Left kidney (tissue), 1 donor: ENCODE measurements at regions not wholly inside any gene's neighbourhood (a gene's known extent, or its start where the extent isn't known, plus 50 kb on each side); places are given as distances from the start of the nearest gene placed in this dataset.
"Not testable (repeated sequence)": the region's sequence is repeated elsewhere in the genome, so short reads cannot be mapped to it uniquely, and the experiment has no call there.

Experiments
- DNase-seq: peaks from one replicate; pipeline ENCODE4 v3.0.0-alpha.2; 2013

DNA sequence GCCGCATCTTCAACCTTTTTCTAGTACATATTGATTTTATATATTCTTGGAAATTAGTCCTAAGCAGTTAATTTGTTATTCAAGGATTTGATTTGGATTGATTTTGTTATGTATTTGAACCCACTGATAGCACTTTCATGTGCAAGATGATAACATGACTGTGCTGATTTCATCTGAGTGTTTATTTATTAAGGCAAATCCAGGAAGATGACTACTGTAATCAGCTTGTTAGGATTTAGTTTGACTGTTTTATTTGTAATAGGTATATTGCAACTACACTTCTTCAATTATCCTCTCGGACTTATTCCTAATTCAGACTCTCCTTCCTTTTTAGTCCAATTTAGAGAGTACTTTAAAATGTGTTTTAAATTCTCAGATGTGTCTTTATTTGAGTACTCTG is 75.1 kb upstream of the PRKG1 start:
- no peak for DNase-seq

DNA sequence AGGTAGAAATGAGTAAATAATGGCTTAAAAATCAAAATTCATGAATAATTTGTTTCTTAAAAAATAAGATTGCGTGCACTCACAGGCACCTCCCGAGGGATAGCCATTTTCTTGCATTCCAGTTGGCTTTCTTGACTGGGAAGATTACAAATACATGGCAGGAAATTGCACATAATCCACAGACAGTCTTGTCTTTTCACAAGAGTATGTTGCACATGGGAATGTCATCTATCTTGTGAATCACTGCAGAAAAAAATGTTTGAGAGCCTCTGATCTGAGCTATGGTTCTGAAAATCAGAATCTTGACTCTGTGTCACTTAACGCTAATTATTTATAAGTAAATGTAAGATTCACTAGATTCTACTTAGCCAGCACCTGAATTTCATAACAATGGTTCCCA is 74.1 kb upstream of the PRKG1 start:
- DNase-seq = no peak

DNA sequence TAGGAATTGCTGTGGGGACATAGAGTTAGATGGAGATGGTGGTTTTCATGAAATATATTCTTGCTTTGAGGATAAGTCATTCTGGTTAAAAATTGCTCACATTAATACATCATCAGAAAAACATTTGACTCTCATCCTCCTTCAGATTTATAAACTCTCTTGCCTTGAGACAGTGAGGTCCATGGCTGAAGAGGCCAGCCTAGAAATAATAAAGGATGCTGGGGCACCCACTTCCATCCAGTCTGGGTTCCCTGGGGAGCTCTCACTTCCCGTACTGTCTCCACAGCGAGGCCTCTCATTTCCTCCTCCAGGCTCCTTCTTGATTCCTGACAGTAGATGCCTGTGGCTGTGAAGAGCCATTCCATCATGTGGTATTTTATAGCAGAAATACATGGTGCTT is 73.3 kb upstream of the PRKG1 start:
- DNase-seq = no peak

- DNase-seq = peak; percentile 44
Measured at GRCh38 chr10:51001587-51001986, 72.7 kb upstream of the PRKG1 start.

DNA sequence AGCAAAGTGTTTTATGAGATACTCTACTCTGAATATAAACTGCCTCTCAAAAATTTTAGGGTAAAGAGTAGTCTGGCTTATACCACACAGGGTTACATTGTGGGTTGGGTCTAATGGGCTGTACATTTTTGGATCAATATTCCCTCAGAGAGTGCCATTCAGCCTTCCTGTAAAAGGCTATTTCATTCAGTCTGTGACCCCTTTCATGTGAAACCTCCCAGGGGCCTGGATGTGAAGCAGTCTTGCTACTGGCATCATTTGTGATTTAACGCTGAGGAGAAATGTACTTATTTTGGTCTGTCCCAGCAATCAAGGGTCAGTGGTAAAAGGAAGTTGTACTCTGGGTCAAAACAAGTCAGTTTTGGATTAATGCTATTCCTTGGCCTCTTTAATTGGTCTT is 71.8 kb upstream of the PRKG1 start:
- DNase-seq = no peak

- no peak for DNase-seq
Measured at GRCh38 chr10:51004776-51005175, 69.5 kb upstream of the PRKG1 start.

DNA sequence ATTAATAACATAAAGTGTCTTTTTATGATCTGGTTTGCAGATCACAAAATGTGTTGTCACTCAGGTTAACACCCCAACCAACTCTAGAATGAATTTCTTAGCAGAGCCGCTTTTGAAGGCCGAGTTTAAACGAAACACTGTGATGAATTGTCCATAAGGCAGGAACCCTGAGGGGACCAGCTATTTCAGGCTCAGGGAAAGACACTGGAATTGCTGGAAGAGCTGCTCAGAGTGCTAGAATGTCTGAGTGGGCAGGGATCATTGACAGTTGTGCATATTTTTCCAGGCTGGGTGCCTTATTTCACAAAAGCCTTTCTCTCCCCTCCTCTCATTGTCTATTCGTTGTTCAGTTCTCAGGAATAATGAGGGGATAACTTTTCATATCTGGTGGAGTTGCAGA is 68.7 kb upstream of the PRKG1 start:
- no peak for DNase-seq

DNA sequence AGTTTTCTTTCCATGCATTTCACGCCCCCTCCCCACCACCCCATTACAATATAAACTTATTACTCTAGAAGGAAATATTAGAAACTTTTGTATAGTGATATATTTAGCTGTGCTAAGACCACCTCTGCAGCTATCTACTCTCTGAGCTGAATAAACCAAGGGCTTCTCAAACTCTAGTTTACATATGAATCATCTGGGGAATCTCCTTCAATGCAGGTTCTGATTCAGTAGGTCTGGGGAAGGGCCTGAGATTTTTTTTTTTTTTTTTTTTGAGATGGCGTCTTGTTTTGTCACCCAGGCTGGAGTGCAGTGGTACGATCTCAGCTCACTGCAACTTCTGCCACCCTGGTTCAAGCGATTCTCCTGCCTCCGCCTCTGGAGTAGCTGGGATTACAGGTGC is 67.6 kb upstream of the PRKG1 start:
- DNase-seq = no peak

DNA sequence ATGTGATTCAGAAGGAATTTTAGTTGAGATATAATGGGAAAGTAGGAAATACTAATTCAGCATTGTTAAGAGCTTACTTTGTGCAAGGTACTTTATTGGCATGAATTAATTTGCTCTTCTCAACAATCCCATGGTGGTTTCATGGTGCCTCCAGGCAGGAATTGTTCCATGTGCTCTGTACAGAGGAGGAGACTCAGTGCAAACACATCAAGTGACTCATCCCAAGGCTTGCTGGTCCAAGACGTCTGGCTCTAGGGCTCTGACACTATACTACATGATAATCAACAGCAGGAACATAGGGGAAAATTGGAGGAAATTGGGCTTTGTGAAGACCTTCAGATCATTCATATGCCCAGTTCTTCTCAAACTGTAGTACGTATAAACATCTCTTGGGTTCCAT is 66.5 kb upstream of the PRKG1 start:
- DNase-seq = no peak

DNA sequence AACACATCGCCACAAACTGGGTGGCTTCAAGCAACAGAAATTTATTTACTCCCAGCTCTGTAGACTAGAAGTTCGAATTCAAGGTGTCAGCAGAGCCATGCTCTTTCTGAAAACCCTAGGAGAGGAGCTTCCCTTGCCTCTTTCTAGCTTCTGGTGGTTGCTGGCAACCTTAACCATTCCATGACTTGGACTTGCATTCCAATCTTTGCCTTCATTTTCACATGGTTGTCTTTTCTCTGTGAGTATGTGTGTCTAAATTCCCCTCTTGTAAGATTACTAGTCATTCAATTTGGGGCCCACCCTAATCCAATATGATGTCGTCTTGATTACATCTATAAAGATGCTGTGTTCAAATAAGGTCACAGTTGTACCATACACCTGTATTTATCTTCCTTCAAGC is 65.9 kb upstream of the PRKG1 start:
- DNase-seq = no peak

DNA sequence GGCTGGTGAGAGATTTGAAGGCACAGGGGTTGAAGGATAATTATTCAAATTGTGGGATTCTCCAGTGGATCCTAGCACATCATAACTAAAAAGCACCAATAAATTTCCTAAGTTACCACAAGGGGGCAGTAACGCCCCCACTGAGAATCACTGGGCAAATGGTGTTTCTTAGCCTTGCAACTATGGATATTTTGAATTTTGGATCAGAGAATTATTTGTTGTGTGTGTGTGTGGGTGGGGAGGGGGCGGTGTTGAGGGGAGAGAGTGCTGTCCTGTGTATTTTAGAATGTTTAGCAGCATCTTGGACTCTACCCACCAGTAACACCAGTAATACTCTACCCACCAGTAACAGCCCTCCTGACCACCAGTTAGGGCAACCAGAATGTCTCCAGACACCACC is 63.3 kb upstream of the PRKG1 start:
- peak; percentile 32 for DNase-seq

DNA sequence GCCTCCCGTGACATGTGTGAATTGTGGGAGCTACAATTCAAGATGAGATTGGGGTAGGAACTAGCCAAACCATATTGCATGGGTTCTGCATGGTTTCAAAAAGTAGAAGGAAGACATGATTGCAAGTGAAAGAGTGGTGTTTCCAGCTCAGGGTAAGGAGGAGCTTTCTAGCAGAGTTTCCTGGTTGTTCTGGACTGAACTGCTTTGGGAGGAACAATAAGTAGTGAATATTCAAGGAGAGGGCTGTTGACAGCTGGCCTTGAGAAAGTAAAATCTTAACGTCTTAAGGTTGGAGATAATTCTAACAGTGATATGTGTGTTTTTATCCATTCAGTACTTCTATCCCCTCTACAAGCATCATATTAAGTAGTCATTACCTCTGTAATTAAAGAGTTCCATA is 62.2 kb upstream of the PRKG1 start:
- DNase-seq = no peak

DNA sequence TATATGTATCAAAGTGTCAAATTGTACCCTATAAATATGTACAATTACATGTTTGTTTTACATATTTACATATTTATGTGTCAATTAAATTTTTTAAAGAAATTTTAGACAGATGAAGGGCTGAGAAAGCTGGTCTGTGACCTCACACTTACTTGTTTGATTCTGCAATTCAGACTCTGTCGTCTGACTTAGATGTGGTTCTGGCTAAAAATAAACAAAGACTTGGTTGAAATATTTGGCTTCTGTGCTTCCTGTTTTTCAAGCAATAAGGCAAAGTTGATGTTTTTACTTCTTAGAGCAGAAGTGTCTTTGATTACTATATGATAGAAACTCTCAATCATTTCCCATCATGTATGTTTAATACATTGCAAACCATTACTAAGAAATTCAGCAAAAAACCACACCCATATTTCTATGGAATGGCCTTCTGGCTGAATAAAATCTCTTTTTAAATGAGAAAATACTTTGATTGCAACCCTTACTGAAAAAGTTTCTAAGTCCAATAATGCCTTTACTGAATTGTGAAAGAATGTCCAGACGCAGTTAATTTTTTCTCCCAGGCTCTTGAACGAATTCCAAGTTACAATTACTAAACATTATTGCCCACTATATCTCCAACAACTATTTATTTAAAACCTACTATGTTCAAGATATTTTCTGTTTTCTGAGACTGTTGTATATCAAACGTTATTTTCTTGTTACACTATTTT is 59.5 kb upstream of the PRKG1 start:
- DNase-seq = no peak

GRCh38 chr10:51015390-51015754 is 58.9 kb upstream of the PRKG1 start:
- not testable (repeated sequence) for DNase-seq

GRCh38 chr10:51020200-51020599 is 54.1 kb upstream of the PRKG1 start:
- DNase-seq = no peak

DNA sequence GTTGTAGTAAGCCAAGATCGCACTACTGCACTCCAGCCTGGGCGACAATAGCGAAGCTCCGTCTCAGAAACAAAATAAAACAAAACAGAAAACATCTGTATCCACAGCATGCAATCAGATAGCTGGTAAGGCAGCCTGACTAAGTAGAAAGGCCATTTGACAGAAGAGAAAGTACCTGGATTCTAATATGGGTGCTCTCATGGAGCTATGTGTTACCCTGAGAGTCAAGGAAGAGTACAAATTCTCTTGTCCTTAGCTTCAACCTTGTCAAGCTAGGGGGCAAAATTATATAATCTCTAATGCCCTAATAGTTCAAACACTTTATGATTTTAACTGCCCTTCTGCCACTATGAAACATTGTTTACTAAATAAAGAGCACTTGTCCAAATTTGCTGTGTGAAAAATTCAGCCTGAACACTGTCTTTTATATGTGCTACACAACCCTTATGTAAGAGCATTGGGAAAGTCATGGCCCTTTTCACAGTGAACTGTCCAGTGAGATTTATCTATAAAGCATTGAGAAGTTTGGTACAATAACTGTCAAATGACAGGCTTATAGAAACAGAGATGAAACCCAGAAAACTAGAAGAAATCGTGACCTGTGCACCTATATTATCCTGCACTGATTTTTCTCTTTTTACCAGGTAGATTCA is 51.2 kb upstream of the PRKG1 start:
- no peak for DNase-seq

DNA sequence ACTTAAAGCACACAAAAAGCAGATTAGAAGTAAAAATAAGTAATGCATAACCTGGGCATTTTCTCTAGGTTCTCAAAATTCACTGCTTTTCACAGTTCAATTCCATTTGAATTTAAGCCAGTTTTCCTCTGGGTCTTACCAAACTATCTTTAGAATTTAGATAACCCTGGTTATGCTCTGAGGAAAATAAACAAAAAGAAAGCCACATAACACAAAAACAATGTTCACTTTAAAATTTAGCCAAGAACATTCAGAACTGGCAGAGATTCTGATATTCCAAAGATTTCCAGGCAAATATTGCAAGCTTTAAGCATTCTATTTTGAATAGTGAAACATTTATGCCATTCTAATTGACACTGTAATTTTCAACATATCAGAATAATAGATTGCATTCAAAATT is 50.7 kb upstream of the PRKG1 start:
- DNase-seq = no peak
